HG03097 (cell line): ENCODE measurements at regions not wholly inside any gene's neighbourhood (a gene's known extent, or its start where the extent isn't known, plus 50 kb on each side); places are given as distances from the start of the nearest gene placed in this dataset.
"Not testable (repeated sequence)": the region's sequence is repeated elsewhere in the genome, so short reads cannot be mapped to it uniquely, and the experiment has no call there.

ENCODE experiments used
- ATAC-seq: cut with Tn5 transposase; IDR thresholded peaks from one replicate; pipeline ENCODE4 v1.9.1; 2021; ENCODE audit not compliant: unreplicated experiment, low FRiP score

DNA sequence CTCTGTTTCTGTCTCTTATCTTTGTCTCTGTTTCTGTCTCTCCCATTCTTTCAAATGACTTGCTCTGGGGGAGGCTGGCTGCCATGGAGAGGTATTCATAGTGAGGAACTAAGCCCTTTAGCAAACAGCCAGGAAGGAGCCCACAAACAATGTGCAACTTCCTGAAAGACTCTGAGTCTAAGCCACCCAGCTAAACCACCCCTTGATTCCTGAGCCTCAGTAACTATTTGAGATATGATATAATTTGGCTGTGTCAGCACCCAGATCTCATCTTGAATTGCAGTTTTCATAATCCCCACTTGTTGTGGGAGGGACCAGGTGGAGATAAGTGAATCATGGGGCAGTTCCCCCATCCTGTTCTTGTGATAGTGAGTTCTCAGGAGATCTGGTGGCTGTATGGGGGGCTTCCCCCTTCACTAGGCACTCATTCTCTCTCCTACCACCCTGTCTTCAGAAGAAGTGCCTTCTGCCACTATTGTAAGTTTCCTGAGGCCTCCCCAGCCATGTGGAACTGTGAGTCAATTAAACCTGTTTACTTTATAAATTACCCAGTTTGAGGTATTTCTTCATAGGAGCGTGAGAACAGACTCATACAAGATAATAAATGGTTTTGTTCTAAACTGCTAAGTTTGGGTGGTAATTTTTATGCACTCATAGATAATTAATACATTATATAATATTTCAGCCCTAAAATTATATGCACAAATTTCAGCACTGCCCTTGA, 121.2 kb upstream of the FOXP2 start:
- no peak for ATAC-seq

- ATAC-seq: no peak
These were observed 134.7 kb upstream of the FOXP2 start for GRCh38 chr7:114279901-114280300.

- ATAC-seq: no peak
These were observed 141.4 kb upstream of the FOXP2 start for GRCh38 chr7:114273218-114273617.

GRCh38 chr7:114269714-114270113, 144.9 kb upstream of the FOXP2 start:
- no peak for ATAC-seq

GRCh38 chr7:114267550-114267949, 147.1 kb upstream of the FOXP2 start:
- not testable (repeated sequence) for ATAC-seq

DNA sequence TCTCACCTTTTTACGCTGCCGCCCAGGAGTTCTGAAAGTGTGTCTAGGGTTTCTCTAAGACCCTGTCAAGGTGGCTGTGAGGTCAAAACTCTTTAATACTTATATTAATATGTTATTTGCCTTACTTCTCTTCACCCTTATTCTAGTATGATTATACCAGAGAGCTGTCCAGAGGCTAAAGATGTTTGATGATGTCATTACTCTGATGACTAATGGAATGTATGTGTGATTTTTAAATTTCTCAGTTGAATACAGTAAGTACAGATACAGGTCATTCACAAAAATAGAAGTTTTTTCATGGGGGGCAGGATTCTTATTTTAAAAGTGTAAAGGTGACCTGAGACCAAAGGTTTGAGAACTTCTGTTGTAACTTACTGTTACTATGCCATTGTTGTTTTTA, 150.6 kb upstream of the FOXP2 start:
- no peak for ATAC-seq

GRCh38 chr7:114263219-114263618, 151.4 kb upstream of the FOXP2 start:
- ATAC-seq: no peak

GRCh38 chr7:114255404-114255841, 159.2 kb upstream of the FOXP2 start:
- ATAC-seq: no peak

GRCh38 chr7:114243646-114244045, 171.0 kb upstream of the FOXP2 start:
- ATAC-seq: no peak

GRCh38 chr7:114242992-114243507, 171.6 kb upstream of the FOXP2 start:
- ATAC-seq: no peak

DNA sequence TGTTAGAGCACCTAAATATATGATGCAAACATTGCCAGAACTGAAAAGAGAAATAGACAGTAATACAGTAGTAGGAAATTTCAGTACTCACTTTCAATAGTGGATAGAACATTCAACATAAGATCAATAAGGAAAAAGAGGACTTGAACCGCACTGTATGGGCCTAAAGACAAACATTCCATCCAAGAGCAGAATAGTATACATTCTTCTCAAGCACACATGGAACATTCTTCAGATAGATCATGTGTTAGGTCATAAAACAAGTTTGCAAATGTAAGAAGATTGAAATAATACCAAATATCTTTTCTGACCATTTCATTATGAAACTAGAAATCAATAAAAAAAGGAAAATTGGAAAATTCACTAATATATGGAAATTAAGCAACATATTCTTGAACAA, 185.4 kb upstream of the FOXP2 start:
- no peak for ATAC-seq

GRCh38 chr7:114225784-114226183, 188.8 kb upstream of the FOXP2 start:
- no peak for ATAC-seq

DNA sequence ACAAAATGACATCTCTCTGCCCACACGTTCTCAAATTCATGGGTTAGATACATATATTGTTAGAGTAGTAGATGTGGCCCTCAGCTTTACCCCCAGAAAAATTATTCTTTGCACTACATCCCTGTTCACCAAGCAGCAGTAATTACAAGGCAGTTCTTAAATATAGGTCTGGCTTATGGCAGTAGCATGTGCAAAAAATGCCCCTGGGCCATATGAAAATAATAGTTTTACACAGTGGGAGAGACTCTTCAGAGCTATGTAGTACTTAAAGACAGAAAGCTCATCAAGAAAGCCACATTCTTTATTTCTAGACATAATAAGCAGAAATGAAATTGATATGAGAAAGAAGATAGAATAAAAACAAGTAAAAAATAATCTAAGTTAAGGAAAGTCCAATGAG, 196.3 kb upstream of the FOXP2 start:
- ATAC-seq: no peak

GRCh38 chr7:114217026-114217806, 197.4 kb upstream of the FOXP2 start:
- ATAC-seq: no peak

GRCh38 chr7:114214466-114214865, 200.1 kb upstream of the FOXP2 start:
- ATAC-seq: no peak

DNA sequence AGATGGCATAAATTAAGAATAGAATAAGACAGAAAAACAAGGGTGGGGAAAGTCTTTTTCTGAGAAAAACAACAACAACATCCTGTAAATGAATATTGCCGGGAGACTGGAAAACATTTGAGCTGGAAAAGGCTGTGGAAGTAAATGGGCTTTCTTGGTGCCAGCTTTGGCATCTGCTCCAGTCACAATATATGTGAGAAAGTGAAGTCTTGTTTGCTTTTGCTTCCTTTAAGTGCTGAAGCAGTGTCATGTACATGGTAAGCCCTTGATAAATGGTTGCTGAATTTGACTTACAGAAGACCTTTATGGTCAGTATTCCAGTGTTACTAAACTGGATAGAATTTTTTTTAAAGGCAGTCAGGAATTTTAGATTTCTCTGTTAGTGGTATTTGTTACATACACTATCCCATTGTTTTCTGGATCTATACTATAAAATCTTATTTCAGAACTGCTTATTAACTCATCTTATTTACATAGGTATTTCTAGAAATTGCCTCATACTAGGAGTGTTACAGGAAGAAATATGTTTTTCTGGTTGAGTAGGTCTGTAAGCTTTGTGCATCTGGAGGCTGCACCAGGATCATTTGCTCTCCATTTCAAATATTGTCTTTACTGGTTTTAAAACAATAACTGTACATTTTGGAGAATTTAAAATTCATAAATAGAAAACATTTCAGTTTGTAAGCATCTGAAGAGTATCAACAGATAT, 201.7 kb upstream of the FOXP2 start:
- no peak for ATAC-seq

DNA sequence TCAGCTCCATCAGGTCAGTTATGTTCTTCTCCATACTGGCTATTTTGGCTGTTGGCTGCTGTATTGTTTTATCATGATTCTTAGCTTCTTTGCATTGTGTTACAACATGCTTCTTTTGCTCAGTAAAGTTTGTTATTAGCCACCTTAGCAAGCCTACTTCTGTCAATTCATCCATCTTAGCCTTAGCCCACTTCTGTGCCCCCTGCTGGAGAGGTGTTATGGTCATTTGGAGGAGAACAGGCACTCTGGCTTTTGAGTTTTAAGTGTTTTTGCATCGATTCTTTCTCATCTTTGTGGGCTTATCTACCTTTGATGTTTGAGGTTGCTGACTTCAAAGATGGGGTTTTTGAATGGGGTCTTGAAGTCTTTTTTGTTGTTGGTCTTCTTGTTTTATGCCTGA, 204.6 kb upstream of the FOXP2 start:
- ATAC-seq: no peak

DNA sequence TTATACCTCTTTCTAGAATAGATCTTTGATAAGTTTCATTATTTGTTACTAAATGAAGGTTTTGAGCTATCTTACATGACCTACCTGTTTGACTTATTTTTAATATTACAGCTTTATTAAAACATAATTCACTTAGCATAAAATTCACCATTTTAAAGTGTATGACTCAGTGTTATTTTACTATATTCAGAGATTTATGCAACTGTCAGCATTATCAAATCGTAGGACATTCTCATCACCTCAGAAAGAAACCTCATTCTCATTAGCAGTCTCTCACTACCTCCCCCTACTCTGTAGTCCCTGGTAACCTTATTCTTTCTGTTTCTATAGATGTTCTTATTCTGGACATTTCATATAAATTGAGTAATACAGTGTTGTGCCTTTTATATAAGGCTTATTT, 207.9 kb upstream of the FOXP2 start:
- no peak for ATAC-seq

- no peak for ATAC-seq
These were observed 218.1 kb upstream of the FOXP2 start for GRCh38 chr7:114196517-114196916.

GRCh38 chr7:114190387-114190786, 224.2 kb upstream of the FOXP2 start:
- ATAC-seq: no peak
